GM19328 (cell line): ENCODE measurements at regions not wholly inside any gene's neighbourhood (a gene's known extent, or its start where the extent isn't known, plus 50 kb on each side); places are given as distances from the start of the nearest gene placed in this dataset.
"Not testable (repeated sequence)": the region's sequence is repeated elsewhere in the genome, so short reads cannot be mapped to it uniquely, and the experiment has no call there.

Experiments
- ATAC-seq: cut with Tn5 transposase; IDR thresholded peaks from one replicate; pipeline ENCODE4 v1.9.1; 2021; ENCODE audit warnings: mild to moderate bottlenecking, moderate library complexity; ENCODE audit not compliant: unreplicated experiment

- ATAC-seq = not testable (repeated sequence)
Measured at GRCh38 chr5:62240494-62240893, 65.5 kb upstream of the KIF2A start.

GRCh38 chr5:62242000-62242399 lies 64.0 kb upstream of the KIF2A start:
- not testable (repeated sequence) for ATAC-seq

GRCh38 chr5:62243046-62243445 lies 63.0 kb upstream of the KIF2A start:
- not testable (repeated sequence) for ATAC-seq

DNA sequence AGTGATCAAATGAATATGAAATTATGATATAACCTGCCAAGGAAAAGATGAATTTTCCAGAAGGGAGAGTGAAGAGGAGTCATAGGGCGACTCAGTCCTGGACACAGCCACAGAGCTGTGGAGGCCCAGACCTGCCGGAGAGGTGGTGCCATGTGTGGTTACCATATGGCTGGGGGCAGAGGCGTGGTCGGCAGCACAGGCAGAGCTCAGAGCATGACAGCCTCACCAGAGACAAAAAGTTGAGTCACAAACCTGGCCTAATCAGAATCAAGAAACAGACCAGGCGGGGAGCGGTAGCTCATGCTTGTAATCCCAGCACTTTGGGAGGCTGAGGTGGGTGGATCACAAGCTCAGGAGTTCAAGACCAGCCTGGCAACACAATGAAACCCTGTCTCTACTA lies 57.8 kb upstream of the KIF2A start:
- not testable (repeated sequence) for ATAC-seq

GRCh38 chr5:62250085-62250484 lies 55.9 kb upstream of the KIF2A start:
- not testable (repeated sequence) for ATAC-seq

DNA sequence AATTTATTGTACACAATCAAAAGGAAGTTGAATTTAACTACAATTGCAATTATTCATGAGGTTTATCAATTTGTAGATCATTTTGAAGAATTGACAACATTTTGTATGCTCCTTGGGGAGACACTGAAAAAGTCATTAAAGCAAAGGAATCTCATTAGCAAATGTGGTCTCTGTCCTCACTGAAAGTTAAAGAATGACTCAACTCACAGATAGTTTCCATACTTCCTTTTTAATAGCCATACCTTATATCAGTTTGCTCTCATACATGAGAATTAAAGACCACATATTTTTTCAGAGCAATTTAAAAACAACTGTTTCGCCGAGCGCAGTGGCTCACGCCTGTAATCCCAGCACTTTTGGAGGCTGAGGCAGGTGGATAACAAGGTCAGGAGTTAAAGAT lies 55.1 kb upstream of the KIF2A start:
- not testable (repeated sequence) for ATAC-seq

GRCh38 chr5:62252519-62252918 lies 53.5 kb upstream of the KIF2A start:
- ATAC-seq = not testable (repeated sequence)

GRCh38 chr5:62255551-62255950 lies 50.5 kb upstream of the KIF2A start:
- not testable (repeated sequence) for ATAC-seq

- ATAC-seq = no peak
Measured at GRCh38 chr5:62256161-62257019, 49.6 kb upstream of the KIF2A start.
